Ishikawa (cell line): ENCODE measurements at regions not wholly inside any gene's neighbourhood (a gene's known extent, or its start where the extent isn't known, plus 50 kb on each side); places are given as distances from the start of the nearest gene placed in this dataset.

Source experiments
- EGR1 ChIP-seq: IDR thresholded peaks from 2 replicates; pipeline ENCODE4 v1.6.1; 2012
- FOXM1 ChIP-seq: IDR thresholded peaks from 2 replicates; pipeline ENCODE4 v1.6.1; 2012; ENCODE audit warnings: low read depth, borderline replicate concordance
- TAF1 ChIP-seq: IDR thresholded peaks from 2 replicates; pipeline ENCODE4 v1.6.1; 2012; ENCODE audit warnings: low read depth, mild to moderate bottlenecking
- TCF12 ChIP-seq: IDR thresholded peaks from 2 replicates; pipeline ENCODE4 v1.6.1; 2012; ENCODE audit warnings: low read depth
- TEAD4 ChIP-seq: IDR thresholded peaks from 2 replicates; pipeline ENCODE4 v1.6.1; 2012
- YY1 ChIP-seq: IDR thresholded peaks from 2 replicates; pipeline ENCODE4 v1.6.1; 2012; ENCODE audit warnings: low read depth
- ZBTB7A ChIP-seq: IDR thresholded peaks from 2 replicates; pipeline ENCODE4 v1.6.1; 2012; ENCODE audit warnings: low read depth
- TF ChIP-seq, protein P1 (sequence below): IDR thresholded peaks from 2 replicates; pipeline ENCODE4 v1.6.1; 2012; ENCODE audit warnings: low read depth, mild to moderate bottlenecking
- TF ChIP-seq, protein P2 (sequence below): IDR thresholded peaks from 2 replicates; pipeline ENCODE4 v1.6.1; 2012

DNA sequence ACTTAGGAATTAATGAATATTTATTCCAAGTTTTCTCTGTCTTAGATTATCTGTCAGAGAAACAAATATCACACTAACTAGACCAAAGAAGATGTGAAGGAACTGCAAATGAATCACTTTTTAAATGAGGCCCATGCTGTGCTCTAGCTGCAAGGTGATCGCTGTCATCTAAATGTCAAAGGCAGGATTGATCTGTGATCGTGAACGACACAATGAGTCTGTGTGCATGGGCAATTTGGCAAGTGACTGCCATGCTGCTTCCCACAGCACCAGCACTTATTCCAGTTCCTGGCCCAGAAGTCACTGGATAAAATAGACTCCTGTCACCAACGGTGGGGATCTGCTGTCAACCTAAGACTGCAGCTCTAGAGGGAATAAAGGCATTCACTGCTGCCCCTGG is 141.2 kb downstream of the TRIM36 start:
- TF ChIP-seq ZBTB7A (no peak), TAF1 (no peak), TCF12 (no peak), YY1 (no peak), EGR1 (no peak), TEAD4 (no peak), FOXM1 (no peak)
- TF ChIP-seq, protein P1, sequence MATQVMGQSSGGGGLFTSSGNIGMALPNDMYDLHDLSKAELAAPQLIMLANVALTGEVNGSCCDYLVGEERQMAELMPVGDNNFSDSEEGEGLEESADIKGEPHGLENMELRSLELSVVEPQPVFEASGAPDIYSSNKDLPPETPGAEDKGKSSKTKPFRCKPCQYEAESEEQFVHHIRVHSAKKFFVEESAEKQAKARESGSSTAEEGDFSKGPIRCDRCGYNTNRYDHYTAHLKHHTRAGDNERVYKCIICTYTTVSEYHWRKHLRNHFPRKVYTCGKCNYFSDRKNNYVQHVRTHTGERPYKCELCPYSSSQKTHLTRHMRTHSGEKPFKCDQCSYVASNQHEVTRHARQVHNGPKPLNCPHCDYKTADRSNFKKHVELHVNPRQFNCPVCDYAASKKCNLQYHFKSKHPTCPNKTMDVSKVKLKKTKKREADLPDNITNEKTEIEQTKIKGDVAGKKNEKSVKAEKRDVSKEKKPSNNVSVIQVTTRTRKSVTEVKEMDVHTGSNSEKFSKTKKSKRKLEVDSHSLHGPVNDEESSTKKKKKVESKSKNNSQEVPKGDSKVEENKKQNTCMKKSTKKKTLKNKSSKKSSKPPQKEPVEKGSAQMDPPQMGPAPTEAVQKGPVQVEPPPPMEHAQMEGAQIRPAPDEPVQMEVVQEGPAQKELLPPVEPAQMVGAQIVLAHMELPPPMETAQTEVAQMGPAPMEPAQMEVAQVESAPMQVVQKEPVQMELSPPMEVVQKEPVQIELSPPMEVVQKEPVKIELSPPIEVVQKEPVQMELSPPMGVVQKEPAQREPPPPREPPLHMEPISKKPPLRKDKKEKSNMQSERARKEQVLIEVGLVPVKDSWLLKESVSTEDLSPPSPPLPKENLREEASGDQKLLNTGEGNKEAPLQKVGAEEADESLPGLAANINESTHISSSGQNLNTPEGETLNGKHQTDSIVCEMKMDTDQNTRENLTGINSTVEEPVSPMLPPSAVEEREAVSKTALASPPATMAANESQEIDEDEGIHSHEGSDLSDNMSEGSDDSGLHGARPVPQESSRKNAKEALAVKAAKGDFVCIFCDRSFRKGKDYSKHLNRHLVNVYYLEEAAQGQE: no peak
- TF ChIP-seq, protein P2, sequence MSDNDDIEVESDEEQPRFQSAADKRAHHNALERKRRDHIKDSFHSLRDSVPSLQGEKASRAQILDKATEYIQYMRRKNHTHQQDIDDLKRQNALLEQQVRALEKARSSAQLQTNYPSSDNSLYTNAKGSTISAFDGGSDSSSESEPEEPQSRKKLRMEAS: no peak
